ENCODE measurements at regions not wholly inside any gene's neighbourhood (a gene's known extent, or its start where the extent isn't known, plus 50 kb on each side); places are given as distances from the start of the nearest gene placed in this dataset.

DNA sequence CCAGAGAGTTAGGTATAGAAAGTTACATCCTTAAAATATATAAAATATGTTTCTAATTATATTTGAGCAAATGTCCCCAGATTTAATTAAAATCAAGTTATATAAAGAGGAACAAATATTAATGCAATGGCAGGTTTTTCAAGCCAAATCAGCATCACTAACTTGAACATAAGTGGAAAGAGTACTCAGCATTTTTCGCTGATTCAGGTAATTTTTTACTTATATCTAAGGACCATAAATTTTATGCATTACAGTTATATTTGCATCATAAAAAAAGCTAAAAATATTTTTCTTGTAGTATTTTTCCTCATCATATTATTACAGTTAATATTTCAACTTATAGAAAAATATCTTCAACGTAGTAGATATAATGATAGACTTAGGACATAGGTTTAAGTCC lies 1047.4 kb downstream of the FAM133A start:
- TF ChIP-seq CTCF (conservative IDR thresholded peaks at IDR 0.05; ENCODE audit: low read depth, low read length) (no peak), EZH2 (IDR thresholded peaks at IDR 0.05; ENCODE audit: low read length, unreplicated experiment) (no peak), EZH2phosphoT487 (IDR thresholded peaks at IDR 0.05; ENCODE audit: borderline replicate concordance, low read length) (no peak)
